ENCODE measurements at regions not wholly inside any gene's neighbourhood (a gene's known extent, or its start where the extent isn't known, plus 50 kb on each side); places are given as distances from the start of the nearest gene placed in this dataset.

GRCh38 chr3:40827942-40828688 is 303.4 kb downstream of the ZNF621 start:
- no peak for DNase-seq

- no peak for DNase-seq
These were observed 304.1 kb downstream of the ZNF621 start for GRCh38 chr3:40828741-40829415.

GRCh38 chr3:40829876-40830275 is 305.1 kb downstream of the ZNF621 start:
- DNase-seq: no peak

GRCh38 chr3:40837300-40837699 is 312.5 kb downstream of the ZNF621 start:
- no peak for DNase-seq

- DNase-seq: no peak
These were observed 316.4 kb downstream of the ZNF621 start for GRCh38 chr3:40841131-40841530.

- DNase-seq: no peak
These were observed 316.9 kb downstream of the ZNF621 start for GRCh38 chr3:40841570-40842109.

GRCh38 chr3:40842714-40843113 is 318.0 kb downstream of the ZNF621 start:
- no peak for DNase-seq

- no peak for DNase-seq
These were observed 318.5 kb downstream of the ZNF621 start for GRCh38 chr3:40843208-40843624.

- no peak for DNase-seq
These were observed 319.2 kb downstream of the ZNF621 start for GRCh38 chr3:40843851-40844548.

GRCh38 chr3:40844896-40845295 is 320.1 kb downstream of the ZNF621 start:
- no peak for DNase-seq

- no peak for DNase-seq
These were observed 320.7 kb downstream of the ZNF621 start for GRCh38 chr3:40845447-40845846.

- no peak for DNase-seq
These were observed 321.2 kb downstream of the ZNF621 start for GRCh38 chr3:40845916-40846315.

- no peak for DNase-seq
These were observed 321.7 kb downstream of the ZNF621 start for GRCh38 chr3:40846451-40846850.

GRCh38 chr3:40847551-40847992 is 322.8 kb downstream of the ZNF621 start:
- no peak for DNase-seq

- no peak for DNase-seq
These were observed 323.7 kb downstream of the ZNF621 start for GRCh38 chr3:40848421-40848820.

GRCh38 chr3:40850861-40851260 is 326.1 kb downstream of the ZNF621 start:
- DNase-seq: no peak

- no peak for DNase-seq
These were observed 327.1 kb downstream of the ZNF621 start for GRCh38 chr3:40851836-40852235.

GRCh38 chr3:40852712-40853111 is 328.0 kb downstream of the ZNF621 start:
- DNase-seq: no peak

- no peak for DNase-seq
These were observed 328.7 kb downstream of the ZNF621 start for GRCh38 chr3:40853474-40853873.

- no peak for DNase-seq
These were observed 331.1 kb downstream of the ZNF621 start for GRCh38 chr3:40855871-40856270.

GRCh38 chr3:40858364-40859115 is 333.8 kb downstream of the ZNF621 start:
- no peak for DNase-seq

GRCh38 chr3:40862946-40863345 is 336.4 kb upstream of the CTNNB1 start:
- DNase-seq: no peak

Data from NCI-H1105 (cell line).